ENCODE measurements at regions not wholly inside any gene's neighbourhood (a gene's known extent, or its start where the extent isn't known, plus 50 kb on each side); places are given as distances from the start of the nearest gene placed in this dataset.
A peak's percentile ranks its signal among the peaks of the same experiment; 100 is the strongest.

DNA sequence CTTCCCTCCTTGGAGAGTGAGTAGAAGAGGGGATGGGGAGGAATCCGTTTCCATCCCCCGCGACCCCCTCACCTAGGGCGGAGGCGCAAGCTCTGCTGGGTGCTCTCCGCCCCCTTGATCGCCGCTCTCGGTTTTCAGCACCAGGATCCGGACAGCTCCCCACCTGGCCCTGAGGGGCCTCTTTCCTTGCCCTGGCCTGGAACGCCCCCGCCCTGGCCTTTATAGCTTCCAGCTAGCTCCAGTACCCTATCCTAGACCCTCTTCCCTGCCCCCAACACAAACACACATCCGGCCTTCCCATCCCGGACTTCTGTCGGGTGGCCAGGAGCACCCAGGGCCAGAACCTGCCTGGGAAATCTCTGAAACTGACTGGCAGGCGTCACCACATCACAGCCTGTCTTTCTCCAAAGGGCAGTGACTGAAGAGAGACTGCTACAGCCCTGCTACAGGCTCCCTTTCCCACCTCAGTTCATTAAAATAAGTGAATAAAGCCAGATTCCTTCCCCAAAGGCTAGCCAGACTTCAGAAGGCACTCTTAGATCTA, 72.3 kb upstream of the LEP start:
- DNase-seq, result peak; percentile 19

DNA sequence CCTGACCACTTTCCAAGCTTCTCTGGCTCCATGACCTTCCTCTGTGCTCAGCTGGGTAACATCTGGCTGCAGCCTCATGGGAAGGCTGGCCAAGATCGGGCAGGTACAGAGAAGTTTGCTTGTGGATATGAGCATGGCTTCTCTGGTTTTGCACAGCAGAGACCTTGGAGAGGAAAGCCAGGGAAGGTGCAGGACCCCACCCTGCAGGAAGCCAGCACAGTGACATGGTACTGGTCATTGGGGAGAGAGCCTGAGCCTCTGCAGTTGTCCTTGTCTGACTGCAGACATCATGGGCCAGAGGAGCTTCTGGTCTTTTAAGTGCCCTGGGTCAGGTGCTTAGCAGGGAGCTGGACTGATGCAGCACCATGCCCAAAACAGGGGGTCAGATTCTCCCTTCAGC, 70.6 kb upstream of the LEP start:
- no peak for DNase-seq

DNA sequence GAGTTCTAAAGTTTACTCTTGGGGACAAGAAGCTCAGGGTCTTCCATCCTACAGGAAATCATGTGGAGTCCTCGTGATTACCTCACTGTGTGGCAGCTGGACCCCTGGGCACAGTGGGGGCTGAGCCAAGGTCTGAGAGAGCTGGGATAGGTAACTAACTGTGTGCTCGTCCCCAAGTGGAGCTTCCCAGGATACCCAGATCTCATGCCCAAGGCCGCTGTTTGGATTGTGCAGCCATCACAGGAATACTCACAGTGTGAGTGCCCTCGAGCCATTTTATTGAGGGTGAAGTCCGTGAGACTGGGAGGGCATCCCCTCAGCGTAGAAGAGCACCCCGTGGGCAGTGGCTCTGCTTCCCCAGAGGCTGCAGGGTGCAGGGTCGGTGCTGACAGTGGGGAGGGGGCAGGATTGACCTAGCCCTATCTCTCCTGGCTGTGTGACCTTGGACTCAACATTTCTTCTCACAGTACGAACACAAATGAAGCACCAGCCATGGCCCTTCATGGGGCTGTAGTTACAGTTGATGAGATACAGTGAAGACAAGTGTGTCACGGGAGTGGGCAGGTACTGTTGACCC, 69.6 kb upstream of the LEP start:
- no peak for DNase-seq

DNA sequence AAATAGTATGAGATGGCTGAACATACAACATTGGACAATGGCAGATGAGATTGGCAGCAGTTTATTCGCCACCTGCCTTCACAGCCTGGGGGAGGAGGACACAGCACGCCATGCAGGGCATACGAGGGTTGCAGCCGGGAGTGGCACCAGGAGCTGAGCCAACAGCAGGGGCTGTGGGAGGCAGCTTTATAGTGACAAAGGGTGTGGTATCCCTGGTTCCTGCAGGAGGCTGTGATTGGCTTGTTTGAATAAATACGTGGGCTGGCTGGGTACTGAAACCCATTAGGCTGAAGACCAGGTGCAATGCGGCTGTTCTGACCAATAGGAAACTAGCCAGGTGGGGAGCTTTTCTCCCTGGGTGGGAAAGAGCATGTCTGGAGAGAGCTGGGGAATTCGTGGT, 68.9 kb upstream of the LEP start:
- DNase-seq, result no peak

DNA sequence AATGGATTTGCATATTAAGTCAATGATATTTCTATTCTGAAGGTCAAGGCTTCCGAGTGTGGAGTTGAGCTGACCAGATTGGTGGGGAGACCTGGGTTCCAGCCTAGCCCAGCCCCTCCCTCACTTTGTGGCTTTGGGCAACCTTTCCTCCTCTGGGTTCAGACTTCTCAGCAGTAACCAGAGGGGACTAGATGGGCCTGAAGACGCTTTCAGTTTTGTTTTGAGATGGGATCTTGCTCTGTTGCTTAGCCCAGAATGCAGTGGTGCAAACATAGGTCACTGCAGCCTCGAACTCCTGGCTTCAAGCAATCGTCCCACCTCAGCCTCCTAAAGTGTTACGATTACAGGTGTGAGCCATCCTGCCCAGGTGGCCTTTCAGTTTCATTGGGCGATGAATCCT, 68.1 kb upstream of the LEP start:
- DNase-seq, result no peak

DNA sequence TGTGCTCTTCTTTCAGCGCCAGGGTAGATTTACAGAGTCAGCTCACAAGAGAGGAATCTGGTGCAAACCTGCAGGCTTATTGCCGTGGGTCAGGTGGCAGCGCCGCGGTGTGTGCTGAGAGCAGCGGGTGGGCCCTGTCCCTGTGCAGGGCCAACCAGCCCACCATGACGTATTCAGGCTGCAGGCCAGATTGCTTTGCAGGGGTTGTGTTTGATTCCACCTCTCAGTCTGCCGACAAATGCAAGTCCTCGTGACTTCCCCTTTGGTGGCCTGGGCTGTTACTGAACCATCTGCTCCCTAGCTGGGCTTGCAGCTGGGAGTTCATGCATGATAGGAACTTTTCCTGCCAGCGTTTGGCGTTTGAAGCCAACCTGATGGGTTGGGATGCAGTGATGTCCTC, 66.7 kb upstream of the LEP start:
- DNase-seq, result no peak

DNA sequence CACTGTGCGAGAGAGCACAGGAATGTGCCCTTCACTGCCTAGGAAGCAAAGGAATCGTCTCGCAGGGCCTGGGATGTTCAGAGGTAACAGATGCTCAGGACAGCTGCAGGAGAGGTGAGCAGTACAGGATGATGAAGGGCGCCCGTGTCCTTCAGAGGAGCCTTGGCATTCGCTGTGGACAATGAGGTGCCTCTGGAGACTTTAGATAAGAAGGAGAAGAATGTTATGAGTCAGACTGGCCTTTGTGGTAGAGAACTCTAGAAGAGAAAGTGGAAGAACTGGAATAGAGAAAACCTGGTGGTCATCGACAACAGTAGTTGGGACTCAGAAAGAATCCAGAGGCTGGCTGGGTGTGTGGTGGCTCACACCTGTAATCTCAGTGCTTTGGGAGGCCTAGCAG, 64.4 kb upstream of the LEP start:
- DNase-seq, result no peak

DNA sequence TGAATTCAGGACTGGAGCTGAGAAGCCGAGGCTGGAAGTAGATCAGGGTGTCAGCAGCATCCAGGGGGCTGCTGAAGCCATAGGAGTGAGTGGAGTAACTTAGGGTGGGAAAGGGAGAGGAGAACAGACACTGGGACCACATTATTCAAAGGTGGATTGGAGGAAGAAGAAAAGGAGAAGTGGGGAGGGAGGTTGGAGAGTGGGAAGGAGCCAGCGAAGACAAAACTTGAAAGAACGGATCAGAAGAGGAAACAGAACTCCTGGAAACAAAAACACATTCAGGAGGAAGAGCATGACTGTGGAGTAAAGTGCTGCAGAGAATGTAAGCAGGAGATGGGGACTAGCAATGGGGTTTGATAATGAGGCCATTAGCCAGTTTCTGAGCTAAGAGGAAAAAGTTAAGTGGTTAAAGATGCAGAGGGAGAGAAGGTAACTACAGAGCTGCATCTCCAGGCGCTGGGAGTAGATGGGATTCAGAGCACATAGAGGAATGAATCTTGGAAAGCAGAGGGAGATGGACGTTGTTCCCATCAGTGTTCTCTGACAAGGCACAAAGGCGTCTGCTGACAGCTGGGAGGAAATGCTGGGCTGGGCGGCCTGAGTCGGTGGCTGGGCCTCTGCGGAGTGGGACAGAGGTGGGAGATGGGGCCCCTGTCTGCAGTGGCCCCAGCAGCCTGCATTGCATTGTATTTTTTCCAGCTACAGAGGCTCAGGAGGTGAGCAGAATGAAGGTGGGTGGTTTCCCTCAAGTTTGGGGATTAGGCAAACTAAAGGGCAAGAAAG, 63.1 kb upstream of the LEP start:
- DNase-seq, result no peak

DNA sequence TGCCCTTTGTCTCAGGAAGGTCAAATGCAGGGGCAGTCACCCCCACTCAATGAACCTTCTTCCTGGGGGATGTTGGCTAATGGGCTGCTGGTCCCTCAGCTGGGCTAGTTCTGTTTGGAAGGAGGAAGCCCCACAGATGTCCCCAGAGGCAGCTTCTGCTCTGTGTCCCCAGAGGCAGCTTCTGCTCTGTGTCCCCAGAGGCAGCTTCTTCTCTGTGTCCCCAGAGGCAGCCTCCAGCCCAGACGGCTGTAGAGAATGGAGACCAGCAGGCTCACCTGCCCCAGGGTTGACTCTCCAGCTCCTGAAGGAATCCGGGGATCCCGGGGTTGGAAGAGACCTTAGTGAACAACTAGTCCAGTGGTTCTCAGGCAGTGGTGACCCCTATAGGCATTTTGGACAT, 62.5 kb upstream of the LEP start:
- no peak for DNase-seq

DNA sequence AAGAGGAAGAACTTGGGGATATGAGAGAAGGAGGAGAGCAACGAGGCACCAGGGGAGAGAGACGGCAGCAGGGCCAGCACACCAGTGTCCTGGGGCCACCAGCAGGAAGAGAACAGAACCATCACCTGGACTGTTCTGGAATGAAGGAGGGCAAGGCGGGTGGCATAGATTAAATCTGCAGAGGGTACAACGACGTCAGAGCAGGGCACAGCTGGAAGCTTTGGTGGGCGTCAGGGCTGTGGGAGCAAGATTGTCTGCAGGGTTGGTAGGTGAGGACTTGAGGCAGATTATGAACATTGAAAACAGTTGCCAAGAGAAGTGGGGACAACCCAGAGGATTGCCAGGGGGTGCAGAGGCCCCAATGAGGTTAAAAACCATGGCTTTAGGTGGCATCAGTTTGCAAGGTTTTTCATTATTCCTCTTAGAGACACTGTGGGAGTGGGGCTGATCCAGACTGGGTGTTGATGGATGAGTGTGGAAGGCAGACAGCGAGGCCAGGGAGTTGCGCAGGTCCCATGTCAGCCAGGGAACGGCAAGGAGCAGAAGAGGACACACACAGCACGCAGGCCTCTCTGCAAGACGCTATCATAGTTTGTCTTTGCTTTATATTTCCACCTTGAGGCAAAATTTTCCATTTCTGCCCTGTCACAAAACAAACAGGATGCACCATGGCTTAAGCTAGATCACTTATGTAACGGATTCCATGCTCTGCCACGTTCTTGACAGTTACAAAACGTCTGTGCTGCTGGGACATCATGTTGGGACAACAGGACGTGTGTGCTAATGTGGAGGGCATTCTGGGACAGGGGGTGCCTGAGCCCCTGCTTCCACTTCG, 52.5 kb upstream of the LEP start:
- DNase-seq, result no peak

DNA sequence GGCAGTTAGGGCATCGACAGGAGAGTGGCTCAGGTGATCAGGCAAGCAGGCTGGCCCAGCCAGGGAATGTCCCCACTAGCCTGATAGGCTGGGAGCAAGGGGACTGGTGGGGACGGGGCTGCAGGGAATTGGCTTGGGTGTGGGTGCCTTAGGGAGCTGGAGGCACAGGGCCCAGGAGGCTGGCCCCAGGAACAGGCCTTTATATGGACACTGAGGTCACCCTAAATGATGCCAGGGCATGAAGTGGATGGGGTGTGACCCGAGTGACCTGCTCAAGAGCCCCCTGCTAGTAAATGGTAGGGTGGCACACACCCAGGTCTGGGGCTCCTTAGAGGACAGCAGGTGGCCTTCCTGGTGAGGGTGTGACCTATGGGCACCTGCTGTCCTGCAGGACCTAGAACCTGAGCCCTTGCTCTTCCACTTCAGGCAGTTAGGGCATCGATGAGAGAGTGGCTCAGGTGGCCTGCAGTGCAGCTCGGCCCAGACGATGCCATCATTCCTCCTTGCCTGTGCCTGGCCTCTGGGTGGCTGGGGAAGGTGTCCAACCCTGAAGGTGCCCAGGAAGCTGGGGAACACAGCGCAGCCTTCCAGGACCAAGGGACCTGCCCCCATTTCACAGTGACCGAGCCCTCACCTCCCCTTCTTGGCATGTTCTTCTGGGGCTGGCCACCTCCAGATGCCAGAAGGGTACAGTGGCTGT, 51.7 kb upstream of the LEP start:
- DNase-seq, result no peak

DNA sequence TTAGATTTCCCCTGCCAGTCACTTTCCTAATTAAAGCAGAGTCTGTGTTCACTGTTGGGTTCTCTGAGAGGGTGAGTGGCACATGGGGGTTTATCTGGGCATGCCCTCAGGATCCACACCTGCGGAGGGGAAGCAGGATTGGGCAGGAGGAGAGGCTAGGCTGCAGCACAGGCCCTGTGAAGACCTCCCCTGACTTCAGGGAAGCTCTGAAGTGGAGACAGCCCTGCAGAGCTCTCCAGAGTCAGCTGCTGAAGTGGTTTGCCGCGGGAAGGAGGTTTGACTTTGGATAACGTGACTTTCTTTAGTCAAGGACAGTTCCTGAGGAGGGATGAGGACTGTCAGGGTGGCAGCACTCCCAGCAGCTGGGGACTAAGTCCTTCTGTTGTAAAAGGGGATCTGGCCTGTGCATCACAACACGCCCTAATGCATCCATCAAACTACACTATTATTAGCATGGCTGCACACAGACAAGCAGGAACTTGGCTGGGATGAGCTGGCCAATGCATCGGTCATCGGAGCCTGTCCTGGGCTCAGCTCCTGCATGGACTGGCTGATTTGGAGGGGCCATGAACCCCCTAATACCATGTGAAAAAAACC, 50.9 kb upstream of the LEP start:
- DNase-seq, result no peak

DNA sequence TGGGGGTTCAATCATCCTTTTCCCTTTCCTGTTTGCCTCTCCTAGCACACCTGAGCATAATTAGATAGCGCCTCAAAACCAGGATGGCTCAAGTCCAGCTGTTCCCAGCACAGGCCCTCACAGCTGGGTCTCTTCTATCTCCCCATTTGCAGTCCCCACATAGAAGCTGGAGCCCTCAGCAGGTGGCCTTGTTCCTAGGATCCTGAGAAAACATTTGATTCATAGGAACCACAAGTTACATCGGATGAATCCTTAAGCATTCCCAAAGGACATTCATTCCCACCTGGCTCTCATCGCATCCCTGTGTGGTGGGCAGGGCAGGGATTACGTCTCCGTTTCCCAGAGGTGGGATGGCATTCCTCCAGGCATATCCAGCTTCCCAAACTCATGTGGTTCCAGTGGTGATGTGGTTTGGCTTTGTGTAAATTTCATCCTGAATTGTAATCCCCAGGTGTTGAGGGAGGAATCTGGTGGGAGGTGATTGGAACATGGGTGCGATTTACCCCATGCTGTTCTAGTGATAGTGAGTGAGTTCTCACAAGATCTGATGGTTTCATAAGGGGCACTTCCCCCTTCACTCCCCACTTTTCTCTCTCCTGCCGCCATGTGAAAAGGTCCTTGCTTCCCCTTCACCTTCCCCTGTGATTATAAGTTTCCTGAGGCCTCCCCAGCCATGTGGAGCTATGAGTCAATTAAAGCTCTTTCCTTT, 49.8 kb upstream of the LEP start:
- no peak for DNase-seq
